ENCODE measurements at regions not wholly inside any gene's neighbourhood (a gene's known extent, or its start where the extent isn't known, plus 50 kb on each side); places are given as distances from the start of the nearest gene placed in this dataset.

DNA sequence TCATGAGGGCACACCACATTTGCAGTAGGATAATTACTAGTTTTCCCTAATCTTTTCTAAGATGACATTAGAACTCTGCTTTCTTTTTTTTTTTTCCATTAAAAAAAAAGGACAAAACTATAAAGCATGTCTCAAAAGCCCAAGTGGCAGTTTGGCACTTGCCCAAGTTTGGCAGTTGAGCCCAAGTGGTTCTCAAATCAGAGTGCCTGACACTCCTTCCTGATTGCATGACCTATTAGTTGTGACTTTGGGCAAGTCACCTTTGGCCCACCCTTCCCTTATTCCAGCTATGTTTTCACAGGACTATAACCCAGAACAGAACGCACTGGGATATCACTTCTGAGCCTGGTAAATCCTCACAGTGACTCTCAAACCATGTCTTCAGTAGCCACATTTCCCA lies 273.0 kb downstream of the CCDC85A start:
- TF ChIP-seq POLR2A (IDR thresholded peaks at IDR 0.05; ENCODE audit: control extremely low read depth in 1 of 2, low read depth in 2 of 2, low read length in 2 of 2): no peak
- TF ChIP-seq BRCA1 (IDR thresholded peaks at IDR 0.05; ENCODE audit: low read depth, low read length): no peak
- no peak for TF ChIP-seq HDAC6 (IDR thresholded peaks at IDR 0.05; ENCODE audit: low read depth, low read length)
- no peak for TF ChIP-seq EZH2 (IDR thresholded peaks at IDR 0.05; ENCODE audit: low read depth, low read length, severe bottlenecking)
- TF ChIP-seq YY1 (IDR thresholded peaks at IDR 0.05; ENCODE audit: low read depth, low read length): no peak
- TF ChIP-seq, protein P1, sequence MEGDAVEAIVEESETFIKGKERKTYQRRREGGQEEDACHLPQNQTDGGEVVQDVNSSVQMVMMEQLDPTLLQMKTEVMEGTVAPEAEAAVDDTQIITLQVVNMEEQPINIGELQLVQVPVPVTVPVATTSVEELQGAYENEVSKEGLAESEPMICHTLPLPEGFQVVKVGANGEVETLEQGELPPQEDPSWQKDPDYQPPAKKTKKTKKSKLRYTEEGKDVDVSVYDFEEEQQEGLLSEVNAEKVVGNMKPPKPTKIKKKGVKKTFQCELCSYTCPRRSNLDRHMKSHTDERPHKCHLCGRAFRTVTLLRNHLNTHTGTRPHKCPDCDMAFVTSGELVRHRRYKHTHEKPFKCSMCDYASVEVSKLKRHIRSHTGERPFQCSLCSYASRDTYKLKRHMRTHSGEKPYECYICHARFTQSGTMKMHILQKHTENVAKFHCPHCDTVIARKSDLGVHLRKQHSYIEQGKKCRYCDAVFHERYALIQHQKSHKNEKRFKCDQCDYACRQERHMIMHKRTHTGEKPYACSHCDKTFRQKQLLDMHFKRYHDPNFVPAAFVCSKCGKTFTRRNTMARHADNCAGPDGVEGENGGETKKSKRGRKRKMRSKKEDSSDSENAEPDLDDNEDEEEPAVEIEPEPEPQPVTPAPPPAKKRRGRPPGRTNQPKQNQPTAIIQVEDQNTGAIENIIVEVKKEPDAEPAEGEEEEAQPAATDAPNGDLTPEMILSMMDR (IDR thresholded peaks at IDR 0.05; ENCODE audit: control extremely low read depth in 1 of 3, insufficient read depth in 1 of 3, low read depth in 1 of 3, low read length in 3 of 3): no peak
- no peak for TF ChIP-seq SP1 (IDR thresholded peaks at IDR 0.05; ENCODE audit: low read depth, low read length)
- TF ChIP-seq HDAC2 (IDR thresholded peaks at IDR 0.05; ENCODE audit: borderline replicate concordance in 1 of 2, low read depth in 2 of 2, low read length in 2 of 2): no peak

Measured in H1 (cell line).